ENCODE measurements at regions not wholly inside any gene's neighbourhood (a gene's known extent, or its start where the extent isn't known, plus 50 kb on each side); places are given as distances from the start of the nearest gene placed in this dataset.

- no peak for DNase-seq (ENCODE audit: insufficient read length, low spot score)
- no peak for FAIRE-seq
- TF ChIP-seq, protein P1, sequence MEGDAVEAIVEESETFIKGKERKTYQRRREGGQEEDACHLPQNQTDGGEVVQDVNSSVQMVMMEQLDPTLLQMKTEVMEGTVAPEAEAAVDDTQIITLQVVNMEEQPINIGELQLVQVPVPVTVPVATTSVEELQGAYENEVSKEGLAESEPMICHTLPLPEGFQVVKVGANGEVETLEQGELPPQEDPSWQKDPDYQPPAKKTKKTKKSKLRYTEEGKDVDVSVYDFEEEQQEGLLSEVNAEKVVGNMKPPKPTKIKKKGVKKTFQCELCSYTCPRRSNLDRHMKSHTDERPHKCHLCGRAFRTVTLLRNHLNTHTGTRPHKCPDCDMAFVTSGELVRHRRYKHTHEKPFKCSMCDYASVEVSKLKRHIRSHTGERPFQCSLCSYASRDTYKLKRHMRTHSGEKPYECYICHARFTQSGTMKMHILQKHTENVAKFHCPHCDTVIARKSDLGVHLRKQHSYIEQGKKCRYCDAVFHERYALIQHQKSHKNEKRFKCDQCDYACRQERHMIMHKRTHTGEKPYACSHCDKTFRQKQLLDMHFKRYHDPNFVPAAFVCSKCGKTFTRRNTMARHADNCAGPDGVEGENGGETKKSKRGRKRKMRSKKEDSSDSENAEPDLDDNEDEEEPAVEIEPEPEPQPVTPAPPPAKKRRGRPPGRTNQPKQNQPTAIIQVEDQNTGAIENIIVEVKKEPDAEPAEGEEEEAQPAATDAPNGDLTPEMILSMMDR (IDR thresholded peaks at IDR 0.05; ENCODE audit: insufficient read depth, missing control alignments) = no peak
These were observed 202.0 kb upstream of the KRR1 start for GRCh38 chr12:75713434-75713833.

GRCh38 chr12:75712223-75712622 lies 200.8 kb upstream of the KRR1 start:
- no peak for DNase-seq (ENCODE audit: insufficient read length, low spot score)
- no peak for FAIRE-seq
- TF ChIP-seq, protein P1 (IDR thresholded peaks at IDR 0.05; ENCODE audit: insufficient read depth, missing control alignments) = no peak

DNA sequence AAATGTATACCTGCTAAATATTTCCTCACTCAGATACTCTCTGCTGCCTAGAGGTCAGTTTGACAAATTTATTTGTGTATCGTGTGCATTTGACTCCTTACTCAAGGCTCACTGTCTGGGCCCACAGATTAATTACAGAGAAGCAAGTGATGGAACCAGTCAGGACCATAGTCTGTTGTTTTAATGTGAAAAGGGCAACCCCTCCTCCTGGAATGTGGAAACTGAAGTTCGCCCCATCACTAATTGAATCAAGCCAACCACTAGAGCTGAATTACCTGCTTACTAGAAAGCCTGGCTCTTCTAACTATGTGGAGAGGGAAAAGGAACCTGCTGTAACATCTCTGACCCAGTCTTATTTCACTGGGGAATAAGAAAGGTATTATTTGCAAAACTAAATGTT lies 199.9 kb upstream of the KRR1 start:
- no peak for DNase-seq (ENCODE audit: insufficient read length, low spot score)
- TF ChIP-seq, protein P1 (IDR thresholded peaks at IDR 0.05; ENCODE audit: insufficient read depth, missing control alignments) = no peak
- no peak for FAIRE-seq

DNA sequence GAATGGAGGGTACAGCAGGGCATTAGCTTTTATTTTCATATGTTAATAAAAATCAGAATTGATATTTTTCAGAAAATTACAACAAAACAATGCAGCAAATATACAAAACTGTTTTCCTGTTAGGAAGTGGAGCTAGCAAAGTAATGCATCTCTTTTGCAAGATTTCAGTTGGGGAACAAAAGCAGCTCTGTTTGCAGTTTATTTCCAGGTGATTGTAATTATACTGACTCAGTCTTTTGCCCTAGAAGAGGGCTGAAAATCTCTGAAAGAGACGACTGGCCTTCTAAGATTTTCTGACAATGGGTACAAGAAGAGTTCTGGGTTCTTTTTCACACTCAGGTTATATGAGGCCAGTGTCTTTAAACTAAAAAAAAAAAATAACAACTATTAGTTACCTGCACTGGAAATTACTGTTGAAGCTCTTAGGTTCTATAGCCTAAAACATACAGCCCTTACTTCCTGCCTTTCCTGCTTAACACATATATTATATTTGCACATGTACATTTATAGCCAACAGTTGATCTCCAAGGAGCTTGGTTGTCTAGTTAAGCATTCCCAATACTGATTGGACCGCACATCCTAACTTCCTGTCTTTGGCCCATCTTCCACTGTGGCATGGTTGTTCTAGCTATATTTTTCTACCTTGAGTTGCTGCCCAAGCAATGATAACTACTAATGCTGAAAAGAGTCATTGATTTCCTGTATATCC lies 199.1 kb upstream of the KRR1 start:
- DNase-seq (ENCODE audit: insufficient read length, low spot score) = no peak
- FAIRE-seq = no peak
- TF ChIP-seq, protein P1 (IDR thresholded peaks at IDR 0.05; ENCODE audit: insufficient read depth, missing control alignments) = no peak

GRCh38 chr12:75709503-75709902 lies 198.1 kb upstream of the KRR1 start:
- FAIRE-seq (no peak), DNase-seq (ENCODE audit: insufficient read length, low spot score) (no peak)
- TF ChIP-seq, protein P1 (IDR thresholded peaks at IDR 0.05; ENCODE audit: insufficient read depth, missing control alignments) = no peak

DNA sequence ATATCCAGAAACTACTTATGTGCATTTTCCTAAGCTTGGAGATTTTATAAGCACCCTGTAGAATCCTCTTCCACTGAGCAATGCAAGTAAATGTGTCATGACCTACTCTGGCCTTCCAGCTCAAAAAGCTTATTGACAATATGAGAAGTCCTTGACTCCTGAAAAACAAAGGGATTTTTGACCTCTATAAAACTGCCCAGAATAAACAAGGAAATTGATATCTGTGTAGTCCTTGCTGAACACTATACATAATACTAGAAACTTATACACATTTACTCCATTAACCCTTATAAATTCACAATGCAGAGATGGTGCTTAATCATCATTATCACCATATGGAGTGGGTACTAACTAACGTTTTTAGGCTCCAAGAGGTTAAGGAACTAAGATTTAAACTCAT lies 197.4 kb upstream of the KRR1 start:
- TF ChIP-seq, protein P1 (IDR thresholded peaks at IDR 0.05; ENCODE audit: insufficient read depth, missing control alignments) = no peak
- FAIRE-seq (no peak), DNase-seq (ENCODE audit: insufficient read length, low spot score) (no peak)

DNA sequence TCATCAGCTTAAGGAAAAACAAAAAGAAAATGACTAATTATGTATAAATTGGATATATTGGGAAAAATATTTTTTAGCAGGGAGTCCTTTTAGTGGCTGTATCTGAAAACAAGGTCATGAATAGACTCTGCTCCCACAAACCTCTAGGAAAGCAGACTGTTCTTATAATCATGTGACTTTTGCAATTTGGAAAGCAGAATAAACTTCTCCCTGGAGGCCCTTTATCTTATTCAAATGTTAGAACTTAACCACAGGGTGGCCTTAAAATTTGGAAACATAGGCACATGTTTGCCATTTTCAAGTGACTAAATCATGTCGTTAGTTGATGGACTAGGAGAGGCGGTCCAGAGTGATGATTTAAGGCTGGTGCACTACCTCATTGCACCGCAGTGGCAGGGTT lies 196.6 kb upstream of the KRR1 start:
- TF ChIP-seq, protein P1 (IDR thresholded peaks at IDR 0.05; ENCODE audit: insufficient read depth, missing control alignments) = no peak
- DNase-seq (ENCODE audit: insufficient read length, low spot score) = no peak
- no peak for FAIRE-seq
